SIG-M5 (cell line): ENCODE measurements at regions not wholly inside any gene's neighbourhood (a gene's known extent, or its start where the extent isn't known, plus 50 kb on each side); places are given as distances from the start of the nearest gene placed in this dataset.

ENCODE experiments used
- DNase-seq: peaks from one replicate; lab custom pipeline; 2025; lab: John Stamatoyannopoulos, UW

DNA sequence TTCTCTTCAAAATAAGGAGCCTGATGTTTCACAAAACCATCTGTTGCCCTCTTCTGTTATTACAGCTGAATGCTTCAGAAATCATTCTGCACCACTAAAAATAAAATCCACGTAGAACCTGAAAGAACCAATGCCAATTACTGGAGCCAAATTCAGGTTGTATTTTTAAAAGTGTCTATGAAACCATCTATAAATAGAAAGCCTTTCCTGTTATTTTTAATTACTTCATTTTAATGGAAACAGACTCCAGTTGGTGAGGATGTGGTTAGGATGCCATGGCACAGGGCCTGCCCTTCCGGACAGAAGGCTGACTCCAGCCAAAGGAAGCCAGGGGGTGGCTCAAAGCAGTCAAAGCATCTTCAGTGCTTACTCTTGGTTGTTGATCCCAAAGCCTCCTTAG is 119.8 kb downstream of the TENT4A start:
- DNase-seq, result no peak

GRCh38 chr5:6833406-6833805 is 120.2 kb downstream of the TENT4A start:
- no peak for DNase-seq

- DNase-seq, result no peak
These were observed 123.9 kb downstream of the TENT4A start for GRCh38 chr5:6837095-6837494.

DNA sequence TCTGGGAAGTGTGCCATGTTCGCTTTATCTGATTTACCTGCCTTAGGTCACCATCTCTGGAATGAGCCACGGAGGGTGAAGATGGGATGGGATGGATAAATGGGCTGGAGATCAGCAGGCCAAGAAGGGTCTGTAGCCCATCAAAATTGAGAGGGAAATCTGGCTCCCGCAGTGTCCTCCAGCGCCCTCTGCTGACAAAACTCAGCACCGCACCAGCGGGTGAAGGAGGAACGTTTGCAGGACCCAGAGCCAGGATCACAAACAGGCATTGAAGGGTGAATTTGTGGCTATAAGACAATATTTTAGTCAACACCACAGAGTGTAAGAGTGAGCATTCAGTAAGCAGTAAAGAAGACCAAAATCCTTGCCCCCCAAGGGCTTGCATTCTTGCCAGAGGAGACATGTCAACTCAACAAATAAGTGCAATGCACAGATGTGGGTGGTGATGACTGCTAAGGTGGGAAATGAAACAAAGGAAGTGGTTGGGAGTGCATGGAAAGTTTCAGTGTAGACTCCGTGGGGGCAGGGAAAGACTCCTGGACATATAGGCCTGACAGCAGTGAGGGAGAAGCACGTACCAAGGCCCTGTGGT is 124.4 kb downstream of the TENT4A start:
- no peak for DNase-seq

- DNase-seq, result no peak
These were observed 125.5 kb downstream of the TENT4A start for GRCh38 chr5:6838736-6839135.

GRCh38 chr5:6840136-6840793 is 127.0 kb downstream of the TENT4A start:
- DNase-seq, result no peak

- DNase-seq, result no peak
These were observed 130.1 kb downstream of the TENT4A start for GRCh38 chr5:6843335-6843734.

- no peak for DNase-seq
These were observed 130.6 kb downstream of the TENT4A start for GRCh38 chr5:6843821-6844220.

GRCh38 chr5:6845856-6846255 is 132.6 kb downstream of the TENT4A start:
- DNase-seq, result no peak

- DNase-seq, result no peak
These were observed 134.6 kb downstream of the TENT4A start for GRCh38 chr5:6847870-6848269.

DNA sequence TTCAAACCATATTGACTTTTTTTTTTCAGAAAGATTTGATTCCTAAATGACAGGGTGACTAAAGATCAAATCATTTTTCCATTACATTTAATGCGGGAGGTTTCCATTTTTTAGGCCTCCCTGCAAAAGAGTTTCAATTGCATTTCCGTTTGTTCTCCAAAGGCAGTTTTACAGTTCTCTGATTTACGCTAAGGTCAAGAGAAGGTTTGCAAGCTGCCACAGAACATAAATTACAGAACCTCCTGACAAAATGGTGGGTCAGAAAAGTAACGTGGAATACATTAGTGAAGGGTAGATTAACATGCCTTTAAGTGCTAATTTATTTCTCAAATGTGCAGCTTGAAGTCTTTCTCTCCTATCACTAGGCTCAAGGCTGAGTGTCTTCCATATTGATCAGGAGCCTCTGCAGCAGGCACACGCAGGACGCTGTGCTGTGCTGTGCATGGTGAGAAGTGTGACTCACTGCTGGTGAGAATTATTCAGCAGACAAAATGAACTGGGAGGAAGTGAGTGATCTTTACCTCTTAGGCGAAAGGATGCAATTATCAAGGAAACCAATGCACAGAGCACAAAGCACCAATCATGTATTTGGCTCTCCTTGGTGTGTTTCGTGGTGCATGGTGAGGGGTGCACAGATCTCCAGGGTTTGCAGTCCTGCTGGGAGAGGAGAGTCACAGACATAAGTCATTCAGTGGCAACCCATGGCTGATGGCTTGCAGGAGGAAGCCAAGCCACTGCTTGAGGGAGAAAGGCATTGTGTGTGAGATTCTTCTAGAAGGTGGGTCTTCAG is 136.3 kb downstream of the TENT4A start:
- DNase-seq, result no peak

DNA sequence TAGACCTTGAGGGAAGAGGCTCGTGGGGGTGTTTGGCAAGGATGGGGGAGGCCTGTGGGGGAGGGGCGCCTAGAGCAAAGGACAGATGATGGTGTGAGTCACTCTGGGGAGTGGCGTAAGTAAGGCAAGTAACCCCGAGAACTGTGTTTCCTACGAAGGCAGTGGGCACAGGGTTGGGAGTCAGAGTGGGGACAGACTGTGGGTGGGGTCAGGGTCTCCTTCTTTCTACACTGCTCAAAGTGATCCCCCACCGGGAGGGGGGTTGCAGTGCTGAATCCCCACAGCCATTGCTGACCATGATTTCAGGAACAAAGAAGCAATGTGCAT is 136.8 kb downstream of the TENT4A start:
- DNase-seq, result no peak

DNA sequence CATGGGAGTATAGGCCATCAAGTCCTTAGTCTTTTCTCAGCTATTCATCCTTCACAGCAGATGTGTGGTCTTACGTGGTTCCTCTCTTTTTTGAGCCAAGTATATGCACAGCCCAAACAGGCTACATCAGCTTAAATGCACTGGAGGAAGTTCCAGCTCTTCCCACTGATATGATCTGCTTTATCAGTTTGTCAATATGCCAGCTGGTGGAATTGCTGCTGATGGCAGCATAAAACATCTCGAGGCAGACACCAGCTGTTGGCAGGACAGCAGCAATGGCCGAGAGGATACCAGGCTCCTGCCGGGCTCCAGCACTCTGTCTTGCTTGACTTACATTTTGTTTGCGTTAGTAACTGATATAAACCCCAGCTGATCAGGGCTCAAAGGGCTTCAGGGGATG is 143.4 kb downstream of the TENT4A start:
- no peak for DNase-seq

- DNase-seq, result no peak
These were observed 145.2 kb downstream of the TENT4A start for GRCh38 chr5:6858419-6858818.

DNA sequence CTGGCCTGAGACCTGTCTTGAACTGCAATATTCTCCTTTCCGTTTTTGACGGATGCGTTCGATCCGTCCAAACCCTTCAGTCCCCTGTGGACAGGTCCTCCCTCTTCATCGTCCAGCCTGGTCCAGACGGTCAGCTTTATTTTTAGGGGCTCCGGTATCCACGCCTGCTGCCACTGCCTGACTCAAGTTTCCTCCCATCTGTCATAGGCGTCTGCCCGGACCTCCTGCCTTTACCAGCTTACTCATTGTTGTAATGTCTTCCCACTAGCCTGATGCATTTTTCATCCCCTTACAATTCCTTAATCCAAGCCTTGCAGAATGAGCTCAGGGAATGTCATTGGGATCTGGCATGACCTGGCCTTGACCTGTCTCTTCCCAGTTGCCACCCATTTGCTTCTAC is 145.8 kb downstream of the TENT4A start:
- DNase-seq, result no peak

DNA sequence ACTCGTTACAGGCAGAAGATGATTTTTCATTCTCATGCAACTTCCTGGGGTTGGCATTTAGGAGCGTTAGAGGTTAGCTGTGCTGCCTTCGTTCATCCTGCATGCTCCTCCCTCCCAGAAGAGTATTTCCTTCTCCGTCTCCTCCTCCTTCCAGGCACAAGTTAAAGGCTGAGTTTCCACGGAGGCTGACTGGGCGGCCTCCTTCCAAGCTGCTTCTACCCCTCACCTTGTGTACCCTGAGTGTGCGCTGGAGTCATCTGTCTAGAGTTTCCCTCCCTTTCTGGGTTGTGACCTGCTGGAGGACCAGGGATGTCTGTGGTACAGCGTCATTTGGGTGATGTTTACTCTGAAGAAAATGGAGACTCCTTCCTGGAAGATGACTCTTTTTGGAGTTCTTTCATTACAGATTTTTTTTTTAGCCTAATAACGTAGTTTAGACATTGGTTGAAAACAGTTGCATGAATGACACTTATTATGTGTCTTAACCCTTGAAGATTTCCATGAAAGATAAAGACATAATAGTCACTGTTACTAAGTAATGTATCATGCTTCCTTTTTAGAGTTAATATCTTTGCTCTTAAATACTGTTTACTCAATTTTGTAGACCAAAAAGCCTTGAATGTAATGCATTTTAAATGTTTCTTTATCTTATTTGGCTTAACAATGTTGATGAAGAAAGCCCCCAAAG is 146.9 kb downstream of the TENT4A start:
- DNase-seq, result no peak

- no peak for DNase-seq
These were observed 147.8 kb downstream of the TENT4A start for GRCh38 chr5:6861036-6861435.

DNA sequence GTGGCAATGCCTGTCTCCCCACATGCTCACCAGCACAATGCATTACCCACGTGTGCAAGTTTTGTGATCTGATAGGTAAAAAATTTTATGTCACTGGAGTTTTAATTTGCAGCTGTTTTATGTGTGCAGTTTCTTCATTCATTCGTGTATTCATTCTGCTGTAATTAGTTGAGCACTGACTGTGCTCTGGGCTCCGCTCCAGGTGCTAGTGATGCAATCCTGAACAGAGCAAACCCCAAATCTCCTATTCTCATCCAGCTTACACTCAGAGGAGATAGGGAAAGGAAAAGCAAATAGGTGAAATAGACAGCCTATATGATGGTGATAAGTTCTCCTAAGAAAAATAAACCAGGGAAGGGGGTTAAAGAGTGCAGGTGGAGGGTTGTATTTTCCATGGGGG is 148.4 kb downstream of the TENT4A start:
- no peak for DNase-seq

DNA sequence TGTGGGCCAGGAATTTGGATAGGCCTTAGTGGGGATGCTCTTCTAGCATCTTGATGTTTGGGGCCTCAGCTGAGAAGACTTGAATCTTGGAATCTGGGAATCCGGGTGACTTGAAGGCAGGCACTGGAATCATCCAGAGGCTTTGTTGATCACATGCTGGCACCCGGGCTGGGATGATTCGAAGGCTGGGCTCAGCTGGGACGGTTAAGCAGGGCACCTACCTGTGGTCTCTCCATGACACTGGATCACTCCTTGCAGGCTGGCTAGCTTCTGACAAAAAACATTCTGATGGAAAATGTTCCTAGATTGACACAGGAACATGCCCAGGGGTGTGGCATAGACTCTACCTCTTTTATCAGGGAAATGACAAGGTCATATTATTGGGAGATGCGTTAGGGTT is 149.1 kb downstream of the TENT4A start:
- no peak for DNase-seq

DNA sequence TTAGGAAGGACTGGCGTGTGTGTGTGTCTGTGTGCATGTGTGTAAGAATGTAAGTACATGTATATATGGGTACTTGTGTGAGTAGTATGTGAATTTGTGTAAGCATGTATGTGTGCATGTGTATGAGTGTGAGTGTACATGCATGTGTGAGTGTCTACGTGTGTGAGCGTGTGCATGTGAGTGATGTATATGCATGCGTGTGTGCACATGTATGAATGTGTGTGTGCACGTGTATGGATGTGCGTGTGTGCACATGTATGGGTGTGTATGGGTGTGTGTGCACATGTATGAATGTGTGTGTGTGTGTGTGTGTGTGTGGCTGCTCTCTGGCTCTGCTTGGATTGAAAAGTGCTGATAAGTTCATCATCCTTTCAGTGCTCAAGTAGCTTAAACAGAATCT is 154.5 kb downstream of the TENT4A start:
- DNase-seq, result no peak

DNA sequence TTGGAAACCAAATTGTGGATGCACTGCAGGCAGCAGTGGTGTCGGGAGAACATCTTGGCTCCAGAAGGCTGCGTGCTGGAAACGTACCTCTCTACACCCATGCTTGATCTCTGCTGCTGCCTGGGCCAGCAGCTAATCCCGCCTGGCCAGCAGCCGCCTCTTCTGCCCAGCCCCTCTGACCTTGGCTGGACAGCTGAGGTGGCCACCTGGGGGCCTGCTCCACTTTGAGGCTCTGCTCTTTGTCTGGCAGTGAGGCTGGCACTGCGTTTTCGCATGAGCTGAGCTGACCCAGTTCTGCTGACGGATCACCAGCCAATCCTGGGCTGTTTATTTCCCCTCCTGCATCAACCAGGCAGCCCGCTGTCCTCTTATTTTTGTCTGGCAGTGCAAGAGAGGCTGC is 154.9 kb downstream of the TENT4A start:
- no peak for DNase-seq

DNA sequence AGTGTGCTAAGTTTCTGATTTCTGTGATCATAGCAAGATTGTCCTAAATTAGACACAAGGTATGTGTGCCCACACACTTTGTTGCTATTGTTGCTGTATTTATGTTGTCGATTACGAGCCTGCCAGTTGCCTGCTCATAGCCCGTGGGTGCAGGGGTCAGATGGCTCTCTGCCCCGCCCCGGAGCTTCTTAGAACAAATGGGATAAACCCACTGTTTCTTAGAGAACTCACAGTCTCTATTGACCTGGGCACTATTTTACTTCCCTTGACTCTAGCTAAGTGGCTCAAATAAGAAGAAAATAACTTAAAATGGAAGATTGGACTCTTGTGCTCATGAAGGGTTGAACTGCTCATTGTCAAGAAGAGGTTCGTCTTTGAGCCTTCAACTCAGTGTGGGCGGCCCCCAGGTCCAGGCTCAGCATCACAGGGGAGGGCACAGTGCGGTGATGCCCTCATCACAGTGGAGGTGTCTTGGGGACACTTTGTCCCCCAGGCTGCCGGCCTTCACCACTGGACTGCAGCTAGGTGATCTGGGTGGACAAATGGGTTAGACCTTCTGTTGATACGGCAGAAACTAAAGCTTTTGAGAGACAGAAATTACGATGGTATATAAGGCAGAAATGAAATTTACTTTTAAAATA is 155.5 kb downstream of the TENT4A start:
- DNase-seq, result no peak

DNA sequence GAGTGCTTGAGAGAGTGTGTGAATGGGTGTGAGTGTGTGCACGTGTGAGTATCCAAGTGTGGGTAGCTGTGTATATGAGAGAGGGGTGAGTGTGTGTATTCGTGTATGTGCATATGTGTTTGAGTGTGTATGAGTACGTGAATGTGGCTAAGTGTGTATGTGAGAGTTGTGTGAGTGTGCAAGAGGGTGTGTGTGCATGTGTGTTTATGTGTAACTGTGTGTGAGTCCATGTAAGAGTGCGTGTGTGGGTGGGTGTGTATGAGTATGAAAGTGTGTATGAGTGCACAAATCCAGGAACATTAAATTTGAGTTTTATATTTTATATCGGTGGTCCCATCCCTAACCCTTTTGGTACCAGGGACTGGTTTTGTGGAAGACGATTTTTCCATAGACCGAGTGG is 156.4 kb downstream of the TENT4A start:
- no peak for DNase-seq
